Hepatocyte (in vitro differentiated cells): ENCODE measurements at regions not wholly inside any gene's neighbourhood (a gene's known extent, or its start where the extent isn't known, plus 50 kb on each side); places are given as distances from the start of the nearest gene placed in this dataset.

ENCODE experiments used
- DNase-seq: peaks from one replicate; pipeline ENCODE4 v3.0.0-alpha.2; 2016; ENCODE audit warnings: low spot score
- H2AFZ ChIP-seq: fragments of 200-600 bp; sonication (generic); 2 replicates; pipeline ENCODE4 v1.6.0; 2016; ENCODE audit warnings: antibody characterized with exemption, mild to moderate bottlenecking
- H3K27ac ChIP-seq: fragments of 200-600 bp; sonication (generic); 2 replicates; pipeline ENCODE4 v1.5.1; 2016; ENCODE audit warnings: mild to moderate bottlenecking
- H3K27me3 ChIP-seq: fragments of 200-600 bp; sonication (generic); 2 replicates; pipeline ENCODE4 v1.6.1; 2016
- H3K36me3 ChIP-seq: fragments of 200-600 bp; sonication (generic); replicated peaks from 2 replicates; pipeline ENCODE4 v1.5.1; 2016; ENCODE audit warnings: low read depth; ENCODE audit not compliant: insufficient read depth
- H3K4me1 ChIP-seq: fragments of 200-600 bp; sonication (generic); 2 replicates; pipeline ENCODE4 v1.5.1; 2016; ENCODE audit warnings: mild to moderate bottlenecking, moderate library complexity; ENCODE audit not compliant: insufficient read depth
- H3K4me2 ChIP-seq: fragments of 200-600 bp; sonication (generic); 2 replicates; pipeline ENCODE4 v1.6.0; 2016
- H3K4me3 ChIP-seq: fragments of 200-600 bp; sonication (generic); 2 replicates; pipeline ENCODE4 v1.5.1; 2016; ENCODE audit warnings: mild to moderate bottlenecking
- H3K79me2 ChIP-seq: fragments of 200-600 bp; sonication (generic); 2 replicates; pipeline ENCODE4 v1.6.0; 2017; ENCODE audit warnings: mild to moderate bottlenecking
- H3K9me2 ChIP-seq: fragments of 200-600 bp; sonication (generic); replicated peaks from 2 replicates; pipeline ENCODE4 v1.6.0; 2017; ENCODE audit warnings: mild to moderate bottlenecking; ENCODE audit not compliant: insufficient read depth
- H3K9me3 ChIP-seq: fragments of 200-600 bp; sonication (generic); 2 replicates; pipeline ENCODE4 v1.5.1; 2016; ENCODE audit warnings: low read depth, mild to moderate bottlenecking
- H4K20me1 ChIP-seq: fragments of 200-600 bp; sonication (generic); 2 replicates; pipeline ENCODE4 v1.6.0; 2016; ENCODE audit warnings: mild to moderate bottlenecking; ENCODE audit not compliant: insufficient read depth, poor library complexity, severe bottlenecking
- CTCF ChIP-seq: fragments of 200-600 bp; sonication (generic); IDR thresholded peaks from 2 replicates; pipeline ENCODE4 v1.5.1; 2016; ENCODE audit warnings: antibody characterized with exemption, mild to moderate bottlenecking; ENCODE audit not compliant: poor library complexity
- EZH2 ChIP-seq: fragments of 200-600 bp; sonication (generic); IDR thresholded peaks from 2 replicates; pipeline ENCODE4 v1.6.1; 2016; ENCODE audit warnings: antibody characterized with exemption, mild to moderate bottlenecking, borderline replicate concordance
- EZH2phosphoT487 ChIP-seq: fragments of 200-600 bp; sonication (generic); IDR thresholded peaks from one replicate; pipeline ENCODE4 v1.6.1; 2018; ENCODE audit warnings: antibody characterized with exemption, mild to moderate bottlenecking, low read depth, moderate library complexity; ENCODE audit not compliant: unreplicated experiment, severe bottlenecking
- WGBS: methylation state at CpG from one replicate; pipeline ENCODE4 v1.1.6; 2016; ENCODE audit warnings: low lambda C conversion rate; ENCODE audit errors: missing lambda C conversion rate; 5-methylcytosine and 5-hydroxymethylcytosine counted together

DNA sequence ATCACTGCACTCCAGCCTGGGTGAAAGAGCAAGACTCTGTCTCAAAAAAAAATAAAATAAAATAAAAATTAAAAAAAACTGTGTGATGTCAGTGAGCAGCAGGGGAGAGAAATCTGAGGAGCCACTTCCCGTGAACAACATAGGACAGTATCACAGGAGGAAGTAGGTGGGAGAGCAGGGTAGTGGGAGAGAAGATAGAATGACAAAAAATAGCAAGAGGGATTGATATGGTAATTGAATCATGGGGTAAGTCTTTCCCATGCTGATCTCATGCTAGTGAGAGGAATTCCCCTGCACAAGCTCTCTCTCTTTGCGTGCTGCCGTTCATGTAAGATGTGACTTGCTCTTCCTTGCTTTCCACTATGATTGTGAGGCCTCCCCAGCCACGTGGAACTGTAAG is 81.6 kb upstream of the PBX1 start:
- Histone ChIP-seq H2AFZ (no peak overlapping the region), H3K79me2 (no peaks in the 10 kb centered on the region)
- 92% methylated on average over 4 of the region's 4 CpGs for WGBS

GRCh38 chr1:164479242-164479641 is 79.7 kb upstream of the PBX1 start:
- H3K36me3 ChIP-seq = no peaks in the 10 kb centered on the region
- H4K20me1 ChIP-seq = no peaks in the 10 kb centered on the region
- H3K27ac ChIP-seq = no peak overlapping the region
- no peaks in the 10 kb centered on the region for H3K9me2 ChIP-seq
- no peaks in the 10 kb centered on the region for H3K79me2 ChIP-seq
- no peaks in the 10 kb centered on the region for H3K4me1 ChIP-seq
- H3K4me2 ChIP-seq = no peak overlapping the region
- TF ChIP-seq EZH2phosphoT487 (no peak), EZH2 (no peak), CTCF (no peak)
- H2AFZ ChIP-seq = no peak overlapping the region
- H3K9me3 ChIP-seq = no peaks in the 10 kb centered on the region
- H3K4me3 ChIP-seq = no peak overlapping the region
- WGBS = 54% methylated on average over 1 of the region's 1 CpG
- H3K27me3 ChIP-seq = no peaks in the 10 kb centered on the region
- DNase-seq = no peak

More for the DNA sequence above, 81.6 kb upstream of the PBX1 start:
- Histone ChIP-seq H3K4me3 (no peak overlapping the region), H3K9me3 (no peaks in the 10 kb centered on the region), H3K36me3 (no peaks in the 10 kb centered on the region), H3K4me1 (no peaks in the 10 kb centered on the region), H3K27me3 (no peaks in the 10 kb centered on the region), H3K4me2 (no peak overlapping the region), H3K9me2 (no peaks in the 10 kb centered on the region), H3K27ac (no peak overlapping the region), H4K20me1 (no peaks in the 10 kb centered on the region)
- TF ChIP-seq EZH2 = no peak
- no peak for TF ChIP-seq CTCF
- TF ChIP-seq EZH2phosphoT487 = no peak
- no peak for DNase-seq

DNA sequence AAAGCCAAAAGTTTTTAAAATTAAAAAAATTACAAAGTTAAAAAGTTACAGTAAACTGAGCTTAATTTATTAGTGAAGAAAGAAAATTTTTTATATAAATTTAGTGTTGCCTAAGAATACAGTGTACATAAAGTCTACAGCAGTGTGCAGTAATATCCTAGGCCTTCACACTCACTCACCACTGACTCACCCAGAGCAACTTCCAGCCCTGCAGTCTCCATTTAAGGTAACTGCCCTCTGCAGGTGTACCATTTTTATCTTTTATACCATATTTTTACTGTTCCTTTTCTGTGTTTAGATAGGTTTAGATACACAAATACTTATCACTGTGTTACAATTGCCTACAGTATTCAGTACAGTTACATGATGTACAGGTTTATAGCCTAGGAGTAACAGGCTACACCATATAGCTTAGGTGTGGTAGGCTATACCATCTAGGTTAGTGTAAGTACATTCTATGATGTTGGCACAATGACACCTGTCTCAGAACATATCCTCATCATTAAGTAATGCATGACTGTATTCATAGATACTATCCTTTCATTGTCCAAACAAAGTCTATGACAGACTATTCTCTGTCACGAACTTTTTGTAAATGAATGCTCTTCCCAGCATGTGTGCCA is 78.6 kb upstream of the PBX1 start:
- 100% methylated on average over 1 of the region's 1 CpG for WGBS
- H3K4me3 ChIP-seq = no peak overlapping the region
- no peak overlapping the region for H2AFZ ChIP-seq
- H3K79me2 ChIP-seq = no peaks in the 10 kb centered on the region
- DNase-seq = no peak
- TF ChIP-seq EZH2 = no peak
- TF ChIP-seq EZH2phosphoT487 = no peak
- TF ChIP-seq CTCF = no peak
- H3K4me1 ChIP-seq = no peaks in the 10 kb centered on the region
- H3K9me2 ChIP-seq = no peaks in the 10 kb centered on the region
- no peaks in the 10 kb centered on the region for H4K20me1 ChIP-seq
- no peaks in the 10 kb centered on the region for H3K9me3 ChIP-seq
- no peak overlapping the region for H3K4me2 ChIP-seq
- no peaks in the 10 kb centered on the region for H3K36me3 ChIP-seq
- no peak overlapping the region for H3K27ac ChIP-seq
- H3K27me3 ChIP-seq = no peaks in the 10 kb centered on the region
